ENCODE measurements at regions not wholly inside any gene's neighbourhood (a gene's known extent, or its start where the extent isn't known, plus 50 kb on each side); places are given as distances from the start of the nearest gene placed in this dataset.

- TF ChIP-seq YY1 (IDR thresholded peaks at IDR 0.05; ENCODE audit: insufficient read depth, insufficient read length) (no peak), ZNF274 (IDR thresholded peaks at IDR 0.05; ENCODE audit: low read depth, low read length) (no peak)
Observed at GRCh38 chr7:131688738-131689661, 132.6 kb upstream of the PODXL start.

Data from NT2/D1 (cell line).